Heart left ventricle (tissue), 16 donors: ENCODE measurements at regions not wholly inside any gene's neighbourhood (a gene's known extent, or its start where the extent isn't known, plus 50 kb on each side); places are given as distances from the start of the nearest gene placed in this dataset.
A peak's percentile ranks its signal among the peaks of the same experiment; 100 is the strongest.

Experiments used
- ATAC-seq, 4 donors: fragments of 200-7000 bp; cut with Tn5 transposase; one replicate each; pipeline ENCODE4 v1.9.1; 2020 to 2022; ENCODE audit warnings: moderate library complexity in 4 of 4, mild to moderate bottlenecking in 3 of 4, moderate number of reproducible peaks in 1 of 4
- DNase-seq, 5 donors: peaks; one replicate each; pipeline ENCODE4 v3.0.0-alpha.2; 2020
- H3K27ac ChIP-seq, 12 donors: fragments of 200-600 bp; sonication (generic) in 4 of 12; one replicate each; pipeline versions ENCODE4 v1.5.0 to v1.8.0; 2016 to 2022; ENCODE audit warnings: mild to moderate bottlenecking in 2 of 12
- H3K27me3 ChIP-seq, 9 donors: fragments of 200-600 bp; sonication (generic) in 2 of 9; one replicate each; pipeline versions ENCODE4 v1.5.1 to v1.8.0; 2016 to 2022; ENCODE audit warnings: mild to moderate bottlenecking in 3 of 9
- H3K36me3 ChIP-seq, 9 donors: fragments of 200-600 bp; sonication (generic) in 2 of 9; one replicate each; pipeline versions ENCODE4 v1.5.0 to v1.8.0; 2018 to 2022; ENCODE audit warnings: mild to moderate bottlenecking in 2 of 9
- H3K4me1 ChIP-seq, 12 donors: fragments of 200-600 bp; sonication (generic) in 4 of 12; one replicate each; pipeline versions ENCODE4 v1.5.0 to v1.8.0; 2016 to 2022; ENCODE audit warnings: mild to moderate bottlenecking in 3 of 12
- H3K4me3 ChIP-seq, 12 donors: fragments of 200-600 bp; sonication (generic) in 4 of 12; one replicate each; pipeline versions ENCODE4 v1.5.0 to v1.8.0; 2017 to 2022; ENCODE audit warnings: mild to moderate bottlenecking in 9 of 12, moderate library complexity in 4 of 12
- H3K9me3 ChIP-seq, 12 donors: fragments of 200-600 bp; sonication (generic) in 4 of 12; one replicate each; pipeline versions ENCODE4 v1.5.0 to v1.8.0; 2016 to 2022; ENCODE audit warnings: mild to moderate bottlenecking in 1 of 12
- CTCF ChIP-seq, 12 donors: fragments of 200-600 bp; sonication (generic) in 4 of 12; IDR thresholded peaks; one replicate each; pipeline versions ENCODE4 v1.5.0 to v1.8.0; 2018 to 2022; ENCODE audit warnings: antibody characterized with exemption in 12 of 12, mild to moderate bottlenecking in 5 of 12
- POLR2A ChIP-seq, 2 donors: fragments of 450-650 bp; IDR thresholded peaks; one replicate each; pipeline ENCODE4 v1.6.1; 2017; ENCODE audit warnings: antibody characterized with exemption in 2 of 2, mild to moderate bottlenecking in 2 of 2, moderate library complexity in 2 of 2
- WGBS, 4 donors: extraction: QIAGEN DNeasy Blood & Tissue Kit in 2 of 4; methylation state at CpG; one replicate each; pipeline versions ENCODE4 v1.1.5 to v1.1.7; 2013 to 2018; 5-methylcytosine and 5-hydroxymethylcytosine counted together
- intact Hi-C, 10 donors: fragments of 100-400 bp; cut with DNase I; formaldehyde crosslinking; loops; one replicate each; pipeline versions ENCODE4 v1.11.1 to v1.14.2; 2022
- donor health status: ischemic (EF 13 %, LVEDD 7.1; RV severe dilation, severe dysfunction).
- donor health status: healthy with polysubstance abuse.
- donor health status: DM: no; HTN: yes; CAD: no.
- donor health status: DM: no; HTN: no; CAD: no.
- donor health status: ischemic (EF 25% LVEDD 6.9; RV normal size, moderate dysfunction).
- donor health status: ischemic (EF 25% LVEDD 5.7; RV mildly dilated, moderate dysfunction).
- donor health status: healthy.
- donor health status: DM: yes; HTN: yes; CAD: no.
- donor health status: ischemic (EF 35%, LVEDD 5.7; RV mildly dilated, moderate dysfunction).
- donor health status: nonischemic (EF 11% LVEDD 7.7; RV severe dilation, severe dysfunction).
- donor health status: DM: yes; HTN: yes; CAD: no.
- donor health status: PGD.
- donor health status: ischemic (EF 29% LVEDD 5.4; RV normal size, mild dysfunction).
- donor health status: nonischemic (EF 23%, LVEDD 6.1; RV moderate dilation, normal function).

- Histone ChIP-seq H3K36me3 (no peaks in the 10 kb centered on the region), H3K9me3 (no peaks in the 10 kb centered on the region), H3K4me3 (no peak overlapping the region), H3K27ac (no peak overlapping the region), H3K27me3 (no peaks in the 10 kb centered on the region), H3K4me1 (peaks cover 0 to 11% (median 0%) of the 10 kb centered on the region in 12 donors)
- DNase-seq, result no peak
- intact Hi-C loops, result no loop called here
- peak in 3 of 4 donors; percentile 58 to 69 (median 61) for ATAC-seq
- no peak for TF ChIP-seq CTCF (IDR thresholded peaks at IDR 0.05)
- TF ChIP-seq POLR2A (IDR thresholded peaks at IDR 0.05), result no peak
- WGBS, 4 donors, result 6 to 28% (median 12%) methylated on average over 1 of the region's 1 CpG
These were observed 312.8 kb upstream of the PCDH20 start for GRCh38 chr13:61728471-61728870.

GRCh38 chr13:61727767-61728166 is 312.1 kb upstream of the PCDH20 start:
- no peaks in the 10 kb centered on the region for H3K36me3 ChIP-seq
- intact Hi-C loops, result no loop called here
- ATAC-seq (no peak), DNase-seq (no peak)
- H3K9me3 ChIP-seq, result no peaks in the 10 kb centered on the region
- WGBS, 4 donors, result 47 to 63% (median 54%) methylated on average over 2 of the region's 2 CpGs
- H3K4me1 ChIP-seq, result peaks cover 0 to 11% (median 0%) of the 10 kb centered on the region in 12 donors
- no peak overlapping the region for H3K27ac ChIP-seq
- H3K27me3 ChIP-seq, result no peaks in the 10 kb centered on the region
- TF ChIP-seq CTCF (IDR thresholded peaks at IDR 0.05), result no peak
- TF ChIP-seq POLR2A (IDR thresholded peaks at IDR 0.05), result no peak
- no peak overlapping the region for H3K4me3 ChIP-seq

GRCh38 chr13:61725806-61726205 is 310.2 kb upstream of the PCDH20 start:
- no peak for DNase-seq
- no peak overlapping the region for H3K27ac ChIP-seq
- no peak for ATAC-seq
- H3K4me1 ChIP-seq, result peaks cover 0 to 11% (median 0%) of the 10 kb centered on the region in 12 donors
- TF ChIP-seq POLR2A (IDR thresholded peaks at IDR 0.05) (no peak), CTCF (IDR thresholded peaks at IDR 0.05) (no peak)
- H3K9me3 ChIP-seq, result no peaks in the 10 kb centered on the region
- intact Hi-C loops, result no loop called here
- no peak overlapping the region for H3K4me3 ChIP-seq
- no peaks in the 10 kb centered on the region for H3K36me3 ChIP-seq
- H3K27me3 ChIP-seq, result no peaks in the 10 kb centered on the region

GRCh38 chr13:61722119-61722518 is 306.5 kb upstream of the PCDH20 start:
- H3K27me3 ChIP-seq, result no peaks in the 10 kb centered on the region
- H3K9me3 ChIP-seq, result no peaks in the 10 kb centered on the region
- DNase-seq (no peak), ATAC-seq (no peak)
- TF ChIP-seq CTCF (IDR thresholded peaks at IDR 0.05), result no peak
- TF ChIP-seq POLR2A (IDR thresholded peaks at IDR 0.05), result no peak
- intact Hi-C loops, result no loop called here
- H3K4me1 ChIP-seq, result no peaks in the 10 kb centered on the region
- no peaks in the 10 kb centered on the region for H3K36me3 ChIP-seq
- no peak overlapping the region for H3K4me3 ChIP-seq
- H3K27ac ChIP-seq, result no peak overlapping the region
- 84 to 89% (median 86%) methylated on average over 2 of the region's 2 CpGs for WGBS, 4 donors
